ENCODE measurements at regions not wholly inside any gene's neighbourhood (a gene's known extent, or its start where the extent isn't known, plus 50 kb on each side); places are given as distances from the start of the nearest gene placed in this dataset.

DNA sequence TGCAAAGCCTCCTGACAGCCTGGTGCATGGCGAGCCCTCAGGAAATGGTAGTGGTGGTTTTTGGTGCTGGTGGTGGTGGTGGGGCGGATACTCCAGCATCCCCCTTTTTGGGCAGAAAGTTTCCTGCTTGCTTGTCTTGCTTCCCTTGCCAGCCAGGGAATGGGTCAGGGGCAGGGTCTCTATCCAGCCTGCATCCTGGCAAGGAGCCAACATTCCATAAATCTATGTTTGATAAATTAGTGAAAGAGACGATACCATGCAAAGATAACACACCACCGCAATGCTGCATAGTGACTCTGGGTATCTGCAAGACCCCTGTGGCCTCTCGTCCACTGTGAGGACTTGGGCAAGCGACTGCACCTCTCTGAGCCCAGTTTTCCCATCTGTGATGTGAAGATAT, 246.2 kb downstream of the LRFN2 start:
- DNase-seq: no peak

- no peak for DNase-seq
Measured at GRCh38 chr6:40340196-40340595, 247.0 kb downstream of the LRFN2 start.

GRCh38 chr6:40338306-40338705, 248.9 kb downstream of the LRFN2 start:
- no peak for DNase-seq

GRCh38 chr6:40336940-40337760, 250.0 kb downstream of the LRFN2 start:
- DNase-seq: no peak

- DNase-seq: no peak
Measured at GRCh38 chr6:40336296-40336695, 250.9 kb downstream of the LRFN2 start.

GRCh38 chr6:40334496-40335270, 252.5 kb downstream of the LRFN2 start:
- DNase-seq: no peak

DNA sequence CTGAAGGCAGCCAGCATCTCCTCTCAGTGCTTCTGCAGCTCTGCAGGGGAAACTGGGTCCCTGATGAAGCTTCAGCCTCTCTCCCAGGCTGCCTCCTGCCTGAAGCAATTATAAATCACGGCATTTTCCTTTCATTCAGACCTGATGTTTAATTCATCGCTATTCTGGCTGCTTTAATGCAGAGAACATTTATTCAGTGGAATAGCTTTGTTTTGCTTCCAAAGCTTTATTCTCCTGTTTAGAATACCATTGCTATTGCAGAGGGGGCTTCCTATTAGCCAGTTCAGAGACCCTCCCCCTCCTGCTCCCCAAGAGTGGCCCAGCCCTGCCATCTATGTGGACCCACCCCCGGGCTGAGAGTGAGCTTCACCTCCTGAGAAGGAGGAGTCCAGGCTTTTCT, 255.6 kb downstream of the LRFN2 start:
- DNase-seq: no peak

- no peak for DNase-seq
Measured at GRCh38 chr6:40330301-40330721, 256.9 kb downstream of the LRFN2 start.

GRCh38 chr6:40328986-40329545, 258.1 kb downstream of the LRFN2 start:
- DNase-seq: no peak

DNA sequence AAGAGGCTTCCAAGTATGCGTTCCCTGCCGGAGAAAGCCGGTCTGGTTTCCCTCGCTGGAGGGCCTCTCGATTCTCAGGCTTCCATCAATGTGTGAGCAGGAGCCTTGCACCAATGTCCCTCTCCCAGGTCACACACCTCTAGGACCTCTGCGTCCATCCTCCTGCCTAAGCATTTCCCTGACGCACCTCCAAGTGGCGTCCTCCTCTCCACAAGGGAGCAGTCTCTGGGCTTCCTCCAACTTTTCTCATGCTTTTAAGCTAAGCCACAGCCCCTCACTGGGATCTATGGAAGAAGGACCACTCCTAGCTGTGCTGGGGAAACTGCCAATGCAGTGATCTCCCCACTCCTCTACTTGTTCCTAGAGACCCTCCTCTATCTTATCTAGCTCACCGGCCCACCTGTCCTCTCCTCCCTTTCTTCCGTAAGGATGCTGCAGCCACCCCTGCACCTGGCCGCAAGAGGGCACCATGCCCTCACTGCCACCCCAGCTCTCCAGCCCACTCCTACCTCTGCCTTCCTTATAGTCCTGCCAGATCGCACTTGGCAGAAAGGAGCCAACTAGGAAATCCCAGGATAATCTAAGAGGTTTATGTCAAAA, 258.7 kb downstream of the LRFN2 start:
- DNase-seq: peak; percentile 11

- no peak for DNase-seq
Measured at GRCh38 chr6:40326714-40327421, 260.3 kb downstream of the LRFN2 start.

DNA sequence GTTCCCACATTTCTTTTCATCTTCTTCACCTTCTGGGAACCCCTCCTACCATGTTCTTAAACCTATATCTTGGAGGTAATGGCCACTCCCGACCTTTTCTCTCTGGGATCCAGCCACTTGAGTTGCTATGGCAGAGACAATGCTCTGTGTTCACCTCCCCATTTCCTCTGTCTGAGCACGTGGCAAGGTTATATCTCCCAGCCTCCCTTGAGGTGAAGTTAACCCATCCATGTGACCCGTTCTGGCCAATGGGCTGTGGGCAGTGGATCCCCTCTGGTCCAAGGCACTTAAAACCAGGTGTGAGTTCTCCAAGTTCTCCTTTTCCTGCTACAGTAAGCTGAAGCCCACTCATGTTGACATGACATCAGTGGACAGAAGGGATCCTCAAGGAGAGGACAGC, 261.4 kb downstream of the LRFN2 start:
- no peak for DNase-seq

- no peak for DNase-seq
Measured at GRCh38 chr6:40325041-40325440, 262.1 kb downstream of the LRFN2 start.

- no peak for DNase-seq
Measured at GRCh38 chr6:40323881-40324634, 263.1 kb downstream of the LRFN2 start.

GRCh38 chr6:40322336-40322735, 264.8 kb downstream of the LRFN2 start:
- DNase-seq: no peak

DNA sequence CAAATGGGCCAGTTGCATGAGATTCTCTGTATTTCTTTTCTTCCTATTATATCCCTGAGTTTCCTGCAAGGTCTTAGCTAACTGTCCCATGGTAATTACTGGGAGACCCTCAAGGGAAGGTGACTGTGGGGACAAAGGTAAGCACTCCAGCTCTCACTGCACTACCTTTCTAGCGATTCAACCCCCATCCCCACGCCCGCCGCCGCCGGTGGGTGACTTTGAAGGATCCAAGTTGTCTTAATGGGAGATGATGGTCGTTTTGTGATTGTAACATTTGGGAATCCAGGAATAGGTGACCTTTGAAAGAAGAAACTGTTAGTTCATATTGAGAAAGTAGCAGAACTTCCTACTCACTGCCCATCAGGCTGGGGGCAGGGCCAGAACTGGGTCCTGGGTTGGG, 265.5 kb downstream of the LRFN2 start:
- DNase-seq: no peak

DNA sequence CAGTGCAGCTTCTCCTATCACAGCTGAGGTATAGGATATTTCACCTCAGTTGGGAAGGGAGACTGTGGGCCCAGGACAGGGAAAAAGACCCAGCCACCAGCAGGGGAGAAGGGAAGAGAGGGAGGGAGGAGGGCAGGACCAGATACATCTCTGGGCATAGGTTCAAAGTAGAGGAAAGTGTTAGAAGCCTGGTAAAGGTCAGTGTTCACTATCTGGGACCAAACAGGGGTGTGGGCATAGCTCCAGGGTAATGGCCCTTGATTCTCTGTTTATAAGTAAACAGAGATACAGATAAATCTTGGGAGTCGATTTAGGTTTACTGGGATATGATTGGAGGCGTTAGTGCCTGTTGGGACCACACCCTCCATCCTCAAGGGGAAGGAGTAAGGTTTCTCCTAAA, 266.2 kb downstream of the LRFN2 start:
- no peak for DNase-seq

GRCh38 chr6:40320441-40320840, 266.7 kb downstream of the LRFN2 start:
- DNase-seq: no peak

DNA sequence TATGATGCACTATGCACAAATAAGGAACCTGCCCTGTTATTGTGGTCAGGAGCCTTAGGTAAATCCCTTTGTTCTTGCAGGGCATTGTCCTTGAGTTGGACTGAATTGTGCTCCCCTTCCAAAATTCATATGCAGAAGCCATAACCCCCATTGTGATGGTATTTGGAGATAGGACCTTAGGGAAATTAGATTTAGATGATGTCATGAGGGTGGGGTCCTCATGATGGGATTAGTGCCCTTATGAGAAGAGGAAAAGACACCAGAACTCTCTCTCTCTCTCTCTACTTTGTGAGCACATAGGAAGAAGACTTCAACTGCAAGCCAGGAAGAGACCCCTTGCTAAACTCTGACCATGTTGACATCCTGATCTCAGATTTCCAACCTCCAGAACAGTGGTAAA, 268.0 kb downstream of the LRFN2 start:
- no peak for DNase-seq

DNA sequence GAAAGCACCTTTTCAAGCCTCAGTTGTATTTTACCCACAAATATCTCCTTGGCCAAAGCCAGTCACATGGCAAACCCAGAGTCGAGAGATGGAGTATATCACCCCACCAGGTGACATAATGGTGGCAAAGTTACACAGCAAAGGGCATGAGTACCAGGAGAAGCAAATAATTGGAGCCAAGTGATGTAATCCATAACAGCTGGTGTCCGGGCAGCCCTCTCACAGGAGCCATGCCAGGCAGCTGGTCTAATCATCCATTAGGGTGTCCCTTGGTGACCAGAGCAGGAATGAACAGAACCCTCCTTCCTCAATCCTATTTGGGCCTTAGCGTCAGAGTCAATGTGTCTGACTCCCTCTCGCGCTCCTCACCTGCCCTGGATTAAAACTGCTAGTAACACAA, 272.1 kb downstream of the LRFN2 start:
- no peak for DNase-seq

- DNase-seq: no peak
Measured at GRCh38 chr6:40313582-40313981, 273.6 kb downstream of the LRFN2 start.

Data from NK-92 treated with Interleukin-12 subunit alpha and Interleukin-12 subunit beta, amount 100 ng/mL, for 24 hours (cell line).